Liver (tissue), 3 donors: ENCODE measurements at regions not wholly inside any gene's neighbourhood (a gene's known extent, or its start where the extent isn't known, plus 50 kb on each side); places are given as distances from the start of the nearest gene placed in this dataset.

Source experiments
- ATF3 ChIP-seq: IDR thresholded peaks from 2 replicates; pipeline ENCODE4 v1.6.1; 2016; ENCODE audit warnings: antibody characterized with exemption
- EGR1 ChIP-seq, 2 donors: IDR thresholded peaks; 2 replicates each; pipeline ENCODE4 v1.6.1; 2016 to 2018; ENCODE audit warnings: antibody characterized with exemption in 2 of 2, low read depth in 2 of 2
- JUND ChIP-seq, 2 donors: IDR thresholded peaks; 2 replicates each; pipeline ENCODE4 v1.6.1; 2016; ENCODE audit warnings: antibody characterized with exemption in 2 of 2
- RAD21 ChIP-seq, 2 donors: IDR thresholded peaks; 2 replicates each; pipeline ENCODE4 v1.6.1; 2016; ENCODE audit warnings: antibody characterized with exemption in 2 of 2, mild to moderate bottlenecking in 2 of 2
- SP1 ChIP-seq: IDR thresholded peaks from 2 replicates; pipeline ENCODE4 v1.6.1; 2018; ENCODE audit warnings: antibody characterized with exemption, mild to moderate bottlenecking
- YY1 ChIP-seq: IDR thresholded peaks from 2 replicates; pipeline ENCODE4 v1.6.1; 2016; ENCODE audit warnings: antibody characterized with exemption, mild to moderate bottlenecking
- ZBTB33 ChIP-seq: IDR thresholded peaks from 2 replicates; pipeline ENCODE4 v1.6.1; 2016; ENCODE audit warnings: antibody characterized with exemption
- TF ChIP-seq, protein P1 (sequence below): fragments of 150-350 bp; IDR thresholded peaks from 2 replicates; pipeline ENCODE4 v1.5.1; 2017; ENCODE audit warnings: improper control_type of control experiment, low read depth, low read length; ENCODE audit not compliant: missing input control
- TF ChIP-seq, protein P2 (sequence below): IDR thresholded peaks from 2 replicates; pipeline ENCODE4 v1.6.1; 2016; ENCODE audit warnings: antibody characterized with exemption
- donor health status: healthy.
- donor health status: healthy.

DNA sequence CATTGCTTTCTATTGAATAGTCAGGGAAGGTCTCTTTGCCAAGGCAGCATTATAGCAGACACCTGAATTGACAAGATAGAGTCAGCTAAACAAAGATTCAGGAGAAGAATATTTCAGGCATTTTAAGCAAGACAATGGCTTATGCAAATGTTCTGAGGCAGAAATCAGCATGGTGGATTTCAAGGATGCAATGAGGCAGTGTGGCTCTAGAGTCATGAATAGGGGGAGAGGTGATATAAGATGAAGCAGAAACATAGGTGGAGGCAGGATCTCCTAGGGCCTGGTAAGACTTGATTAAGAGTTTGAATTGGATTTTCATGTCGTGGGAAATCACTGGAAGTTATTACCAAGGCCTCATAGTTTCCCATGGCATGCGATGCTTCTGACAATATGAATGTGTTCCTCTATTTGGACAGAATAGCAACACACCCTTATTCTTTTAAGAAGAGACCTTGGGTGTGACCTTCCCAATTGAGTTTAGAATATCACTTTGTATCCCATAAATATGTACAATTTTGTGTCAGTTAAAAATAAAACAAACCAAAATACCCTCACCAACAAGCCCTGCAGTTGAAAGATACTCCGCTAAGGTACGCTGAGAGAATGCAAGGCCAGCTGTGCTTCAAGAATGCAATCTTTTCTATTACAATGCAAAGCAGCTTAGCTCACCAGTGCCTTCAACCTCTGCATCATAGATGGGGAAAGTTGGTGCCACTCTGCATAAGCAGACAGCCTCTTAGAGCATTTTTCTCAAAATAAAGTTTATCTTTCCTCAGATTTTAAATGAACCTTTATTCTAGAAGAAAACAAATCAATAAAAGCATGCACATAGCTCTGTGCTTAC is 139.6 kb upstream of the SALL1 start:
- TF ChIP-seq RAD21 (IDR thresholded peaks at IDR 0.05) (no peak), ATF3 (no peak), JUND (IDR thresholded peaks at IDR 0.05) (no peak), YY1 (no peak), ZBTB33 (no peak), SP1 (no peak), EGR1 (IDR thresholded peaks at IDR 0.05; ENCODE audit: low read depth in 2 of 2) (no peak)
- TF ChIP-seq, protein P1, sequence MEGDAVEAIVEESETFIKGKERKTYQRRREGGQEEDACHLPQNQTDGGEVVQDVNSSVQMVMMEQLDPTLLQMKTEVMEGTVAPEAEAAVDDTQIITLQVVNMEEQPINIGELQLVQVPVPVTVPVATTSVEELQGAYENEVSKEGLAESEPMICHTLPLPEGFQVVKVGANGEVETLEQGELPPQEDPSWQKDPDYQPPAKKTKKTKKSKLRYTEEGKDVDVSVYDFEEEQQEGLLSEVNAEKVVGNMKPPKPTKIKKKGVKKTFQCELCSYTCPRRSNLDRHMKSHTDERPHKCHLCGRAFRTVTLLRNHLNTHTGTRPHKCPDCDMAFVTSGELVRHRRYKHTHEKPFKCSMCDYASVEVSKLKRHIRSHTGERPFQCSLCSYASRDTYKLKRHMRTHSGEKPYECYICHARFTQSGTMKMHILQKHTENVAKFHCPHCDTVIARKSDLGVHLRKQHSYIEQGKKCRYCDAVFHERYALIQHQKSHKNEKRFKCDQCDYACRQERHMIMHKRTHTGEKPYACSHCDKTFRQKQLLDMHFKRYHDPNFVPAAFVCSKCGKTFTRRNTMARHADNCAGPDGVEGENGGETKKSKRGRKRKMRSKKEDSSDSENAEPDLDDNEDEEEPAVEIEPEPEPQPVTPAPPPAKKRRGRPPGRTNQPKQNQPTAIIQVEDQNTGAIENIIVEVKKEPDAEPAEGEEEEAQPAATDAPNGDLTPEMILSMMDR, result no peak
- TF ChIP-seq, protein P2, sequence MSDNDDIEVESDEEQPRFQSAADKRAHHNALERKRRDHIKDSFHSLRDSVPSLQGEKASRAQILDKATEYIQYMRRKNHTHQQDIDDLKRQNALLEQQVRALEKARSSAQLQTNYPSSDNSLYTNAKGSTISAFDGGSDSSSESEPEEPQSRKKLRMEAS, result no peak
